Spleen (tissue), 11 donors: ENCODE measurements at regions not wholly inside any gene's neighbourhood (a gene's known extent, or its start where the extent isn't known, plus 50 kb on each side); places are given as distances from the start of the nearest gene placed in this dataset.

Source experiments
- DNase-seq: peaks from one replicate; pipeline ENCODE4 v3.0.0-alpha.2; 2020
- H3K27ac ChIP-seq, 8 donors: fragments of 200-600 bp; sonication (generic) in 7 of 8; 1 replicate in 4 of 8; 2 replicates in 4 of 8; pipeline versions ENCODE4 v1.5.0 to v1.8.0; 2016 to 2021; ENCODE audit warnings: inconsistent platforms in 4 of 8, mild to moderate bottlenecking in 4 of 8, moderate library complexity in 1 of 8
- H3K27me3 ChIP-seq, 7 donors: fragments of 200-600 bp; sonication (generic) in 6 of 7; replicated peaks in 1 of 7; 1 replicate in 4 of 7; 2 replicates in 3 of 7; pipeline versions ENCODE4 v1.5.0 to v1.8.0; 2016 to 2021; ENCODE audit warnings: inconsistent platforms in 3 of 7, mild to moderate bottlenecking in 1 of 7
- H3K36me3 ChIP-seq, 6 donors: fragments of 200-600 bp; sonication (generic) in 5 of 6; 1 replicate in 4 of 6; 2 replicates in 2 of 6; pipeline versions ENCODE4 v1.5.0 to v1.8.0; 2016 to 2021; ENCODE audit warnings: inconsistent platforms in 2 of 6
- H3K4me1 ChIP-seq, 6 donors: fragments of 200-600 bp; sonication (generic) in 5 of 6; 1 replicate in 3 of 6; 2 replicates in 3 of 6; pipeline versions ENCODE4 v1.5.0 to v1.8.0; 2016 to 2021; ENCODE audit warnings: inconsistent platforms in 3 of 6
- H3K4me3 ChIP-seq, 8 donors: fragments of 200-600 bp; sonication (generic) in 7 of 8; 1 replicate in 4 of 8; 2 replicates in 4 of 8; pipeline versions ENCODE4 v1.5.0 to v1.8.0; 2016 to 2021; ENCODE audit warnings: inconsistent platforms in 4 of 8, mild to moderate bottlenecking in 4 of 8, moderate library complexity in 2 of 8
- H3K9me3 ChIP-seq, 8 donors: fragments of 200-600 bp; sonication (generic) in 7 of 8; 1 replicate in 4 of 8; 2 replicates in 4 of 8; pipeline versions ENCODE4 v1.5.0 to v1.8.0; 2016 to 2021; ENCODE audit warnings: inconsistent platforms in 4 of 8
- CTCF ChIP-seq, 11 experiments: fragments of 200-600 bp in 7 of 11; fragments of 450-650 bp in 4 of 11; sonication (generic) in 4 of 11; IDR thresholded peaks in 8 of 11; conservative IDR thresholded peaks in 3 of 11; 1 replicate in 7 of 11; 2 replicates in 4 of 11; pipeline versions ENCODE4 v1.4.0 to v1.8.0; 2016 to 2021; ENCODE audit warnings: antibody characterized with exemption in 11 of 11, inconsistent platforms in 4 of 11, mild to moderate bottlenecking in 1 of 11
- POLR2A ChIP-seq, 3 donors: fragments of 450-650 bp; IDR thresholded peaks; one replicate each; pipeline ENCODE4 v1.5.1; 2017; ENCODE audit warnings: antibody characterized with exemption in 3 of 3, mild to moderate bottlenecking in 1 of 3
- POLR2AphosphoS5 ChIP-seq, 3 donors: sonication (generic); formaldehyde crosslinking; IDR thresholded peaks; one replicate each; pipeline ENCODE4 v1.5.1; 2017; ENCODE audit warnings: antibody characterized with exemption in 3 of 3
- WGBS, 5 donors: extraction: QIAGEN DNeasy Blood & Tissue Kit in 3 of 5; methylation state at CpG; one replicate each; pipeline versions ENCODE4 v1.1.5 to v1.1.7; 2013 to 2018; 5-methylcytosine and 5-hydroxymethylcytosine counted together
- intact Hi-C: fragments of 100-400 bp; cut with DNase I; formaldehyde crosslinking; loops from one replicate; pipeline ENCODE4 v1.15.0; 2023; ENCODE audit warnings: low total_unique reads
- donor health status: healthy with polysubstance abuse.
- donor health status: DM: no; HTN: no; CAD: no; lungs with moderate emphysema.
- donor health status: DM: no; HTN: no; CAD: no.
- donor health status: Bipolar disorder and iron deficiency.
- donor health status: healthy.
- donor health status: DM: no; HTN: no; CAD: no.
- donor health status: DM: yes; HTN: yes; CAD: no.

- Histone ChIP-seq H3K4me1 (no peaks in the 10 kb centered on the region), H3K9me3 (no peaks in the 10 kb centered on the region), H3K27me3 (no peaks in the 10 kb centered on the region), H3K36me3 (no peaks in the 10 kb centered on the region), H3K27ac (no peak overlapping the region), H3K4me3 (no peak overlapping the region)
- intact Hi-C loops, result no loop called here
- DNase-seq, result no peak
- TF ChIP-seq CTCF (IDR thresholded peaks at IDR 0.05 in 8 of 11, conservative IDR thresholded peaks at IDR 0.05 in 3 of 11), result no peak
- no peak for TF ChIP-seq POLR2AphosphoS5 (IDR thresholded peaks at IDR 0.05)
- TF ChIP-seq POLR2A (IDR thresholded peaks at IDR 0.05), result no peak
Observed at GRCh38 chr9:99412606-99413005, 190.5 kb downstream of the SEC61B start.

GRCh38 chr9:99414321-99414720 is 192.2 kb downstream of the SEC61B start:
- Histone ChIP-seq H3K36me3 (no peaks in the 10 kb centered on the region), H3K9me3 (no peaks in the 10 kb centered on the region), H3K4me1 (no peaks in the 10 kb centered on the region), H3K4me3 (no peak overlapping the region), H3K27ac (no peak overlapping the region), H3K27me3 (no peaks in the 10 kb centered on the region)
- 86 to 98% (median 94%) methylated on average over 1 of the region's 1 CpG for WGBS, 5 donors
- TF ChIP-seq CTCF (IDR thresholded peaks at IDR 0.05 in 8 of 11, conservative IDR thresholded peaks at IDR 0.05 in 3 of 11) (no peak), POLR2A (IDR thresholded peaks at IDR 0.05) (no peak), POLR2AphosphoS5 (IDR thresholded peaks at IDR 0.05) (no peak)
- no peak for DNase-seq
- intact Hi-C loops, result no loop called here

GRCh38 chr9:99415606-99416005 is 193.5 kb downstream of the SEC61B start:
- no peaks in the 10 kb centered on the region for H3K36me3 ChIP-seq
- no peak for DNase-seq
- 68 to 85% (median 80%) methylated on average over 4 of the region's 4 CpGs for WGBS, 5 donors
- H3K27me3 ChIP-seq, result no peaks in the 10 kb centered on the region
- no peaks in the 10 kb centered on the region for H3K4me1 ChIP-seq
- H3K27ac ChIP-seq, result no peak overlapping the region
- no peaks in the 10 kb centered on the region for H3K9me3 ChIP-seq
- no peak overlapping the region for H3K4me3 ChIP-seq
- intact Hi-C loops, result no loop called here
- TF ChIP-seq POLR2AphosphoS5 (IDR thresholded peaks at IDR 0.05) (no peak), CTCF (IDR thresholded peaks at IDR 0.05 in 8 of 11, conservative IDR thresholded peaks at IDR 0.05 in 3 of 11) (no peak), POLR2A (IDR thresholded peaks at IDR 0.05) (no peak)

GRCh38 chr9:99416007-99416406 is 193.9 kb downstream of the SEC61B start:
- Histone ChIP-seq H3K4me3 (no peak overlapping the region), H3K9me3 (no peaks in the 10 kb centered on the region), H3K27ac (no peak overlapping the region), H3K4me1 (no peaks in the 10 kb centered on the region), H3K27me3 (no peaks in the 10 kb centered on the region), H3K36me3 (no peaks in the 10 kb centered on the region)
- intact Hi-C loops, result no loop called here
- no peak for DNase-seq
- 43 to 62% (median 49%) methylated on average over 2 of the region's 2 CpGs for WGBS, 5 donors
- no peak for TF ChIP-seq POLR2A (IDR thresholded peaks at IDR 0.05)
- no peak for TF ChIP-seq POLR2AphosphoS5 (IDR thresholded peaks at IDR 0.05)
- TF ChIP-seq CTCF (IDR thresholded peaks at IDR 0.05 in 8 of 11, conservative IDR thresholded peaks at IDR 0.05 in 3 of 11), result no peak
